WTC11 (cell line): ENCODE measurements at regions not wholly inside any gene's neighbourhood (a gene's known extent, or its start where the extent isn't known, plus 50 kb on each side); places are given as distances from the start of the nearest gene placed in this dataset.

Experiments used
- ATAC-seq: fragments of 200-7000 bp; cut with Tn5 transposase; 2 replicates; pipeline ENCODE4 v1.10.0; 2021; ENCODE audit warnings: mild to moderate bottlenecking, moderate library complexity
- CTCF ChIA-PET: fragments of 300-600 bp; sonication (Branson Sonifier 250); formaldehyde crosslinking; loops from one replicate; lab custom pipeline; 2021; ENCODE audit warnings: antibody characterized with exemption; lab: Charles Lee
- POLR2A ChIA-PET: fragments of 350-600 bp; sonication (Branson Sonifier 250); formaldehyde crosslinking; loops from one replicate; lab custom pipeline; 2021; ENCODE audit warnings: antibody characterized with exemption; lab: Charles Lee
- DNase-seq: peaks from one replicate; pipeline ENCODE4 v3.0.0; 2021; ENCODE audit warnings: low spot score
- H3K27ac Mint-ChIP-seq: 2 replicates; pipeline ENCODE4 v1.8.0; 2021; ENCODE audit warnings: mixed read lengths
- H3K27me3 Mint-ChIP-seq: 2 replicates; pipeline ENCODE4 v1.8.0; 2021; ENCODE audit warnings: low read depth, mild to moderate bottlenecking, moderate library complexity, mixed read lengths
- H3K36me3 Mint-ChIP-seq: 2 replicates; pipeline ENCODE4 v1.8.0; 2021; ENCODE audit warnings: mixed read lengths
- H3K4me1 Mint-ChIP-seq: 2 replicates; pipeline ENCODE4 v1.8.0; 2022; ENCODE audit warnings: mixed read lengths
- H3K4me3 Mint-ChIP-seq: 2 replicates; pipeline ENCODE4 v1.8.0; 2021; ENCODE audit warnings: mild to moderate bottlenecking, moderate library complexity, mixed read lengths
- H3K9me3 Mint-ChIP-seq: 2 replicates; pipeline ENCODE4 v1.8.0; 2021; ENCODE audit warnings: mixed read lengths
- ATF1 ChIP-seq: sonication (generic); formaldehyde crosslinking; IDR thresholded peaks from 2 replicates; pipeline ENCODE4 v1.8.1; 2023; ENCODE audit warnings: mild to moderate bottlenecking, moderate library complexity, missing genetic modification reagents
- CBFB ChIP-seq: sonication (generic); formaldehyde crosslinking; IDR thresholded peaks from 2 replicates; pipeline ENCODE4 v1.8.1; 2022; ENCODE audit warnings: mild to moderate bottlenecking, low read depth, missing genetic modification reagents
- FOXJ3 ChIP-seq: sonication (generic); formaldehyde crosslinking; IDR thresholded peaks from 2 replicates; pipeline ENCODE4 v1.9.0; 2021; ENCODE audit warnings: missing genetic modification reagents, mild to moderate bottlenecking, borderline replicate concordance
- HMGA2 ChIP-seq: fragments of 250-450 bp; sonication (Bioruptor Pico); IDR thresholded peaks from 2 replicates; pipeline ENCODE4 v1.4.0; 2021; ENCODE audit warnings: mild to moderate bottlenecking, moderate library complexity
- IRF2 ChIP-seq: sonication (generic); formaldehyde crosslinking; IDR thresholded peaks from 2 replicates; pipeline ENCODE4 v1.8.0; 2022; ENCODE audit warnings: low read depth, missing genetic modification reagents, borderline replicate concordance
- JUN ChIP-seq: sonication (generic); formaldehyde crosslinking; IDR thresholded peaks from 2 replicates; pipeline ENCODE4 v1.8.0; 2023; ENCODE audit warnings: mild to moderate bottlenecking, missing genetic modification reagents
- RORB ChIP-seq: fragments of 250-450 bp; sonication (Bioruptor Pico); IDR thresholded peaks from 2 replicates; pipeline ENCODE4 v1.9.0; 2021; ENCODE audit warnings: mild to moderate bottlenecking
- SMAD3 ChIP-seq: sonication (generic); formaldehyde crosslinking; IDR thresholded peaks from 2 replicates; pipeline ENCODE4 v1.8.0; 2022; ENCODE audit warnings: missing genetic modification reagents, mild to moderate bottlenecking, borderline replicate concordance
- TEAD1 ChIP-seq: sonication (generic); formaldehyde crosslinking; IDR thresholded peaks from 2 replicates; pipeline ENCODE4 v1.8.0; 2022; ENCODE audit warnings: mild to moderate bottlenecking, missing genetic modification reagents
- TEAD4 ChIP-seq: sonication (generic); formaldehyde crosslinking; IDR thresholded peaks from 2 replicates; pipeline ENCODE4 v1.8.0; 2022; ENCODE audit warnings: mild to moderate bottlenecking, missing genetic modification reagents
- TP53 ChIP-seq: sonication (generic); formaldehyde crosslinking; IDR thresholded peaks from 2 replicates; pipeline ENCODE4 v1.8.1; 2023; ENCODE audit warnings: mild to moderate bottlenecking, missing genetic modification reagents
- ZNF263 ChIP-seq: sonication (generic); formaldehyde crosslinking; IDR thresholded peaks from 2 replicates; pipeline ENCODE4 v1.8.1; 2022; ENCODE audit warnings: low read depth, mild to moderate bottlenecking, moderate library complexity, missing genetic modification reagents
- ZNF396 ChIP-seq: fragments of 250-450 bp; sonication (Bioruptor Pico); IDR thresholded peaks from 2 replicates; pipeline ENCODE4 v1.8.0; 2021; ENCODE audit warnings: mild to moderate bottlenecking, moderate library complexity, borderline replicate concordance
- ZNF416 ChIP-seq: fragments of 250-450 bp; sonication (Bioruptor Pico); IDR thresholded peaks from 2 replicates; pipeline ENCODE4 v1.9.0; 2021; ENCODE audit warnings: mild to moderate bottlenecking, inconsistent platforms
- ZNF423 ChIP-seq: fragments of 250-450 bp; sonication (Bioruptor Pico); IDR thresholded peaks from 2 replicates; pipeline ENCODE4 v2.1.2; 2022; ENCODE audit warnings: mild to moderate bottlenecking, moderate library complexity
- ZNF671 ChIP-seq: fragments of 250-450 bp; sonication (Bioruptor Pico); IDR thresholded peaks from 2 replicates; pipeline ENCODE4 v1.8.0; 2021; ENCODE audit warnings: mild to moderate bottlenecking
- TF ChIP-seq, protein P1 (sequence below): sonication (generic); formaldehyde crosslinking; IDR thresholded peaks from 2 replicates; pipeline ENCODE4 v1.8.0; 2022; ENCODE audit warnings: mild to moderate bottlenecking, missing genetic modification reagents
- TF ChIP-seq, protein P2 (sequence below): sonication (generic); formaldehyde crosslinking; IDR thresholded peaks from 2 replicates; pipeline ENCODE4 v1.8.1; 2023; ENCODE audit warnings: mild to moderate bottlenecking, missing genetic modification reagents
- TF ChIP-seq, protein P3 (sequence below): sonication (generic); formaldehyde crosslinking; IDR thresholded peaks from 2 replicates; pipeline ENCODE4 v1.8.1; 2023; ENCODE audit warnings: mild to moderate bottlenecking, missing genetic modification reagents, moderate library complexity
- TF ChIP-seq, protein P4 (sequence below): fragments of 250-450 bp; sonication (Bioruptor Pico); IDR thresholded peaks from 2 replicates; pipeline ENCODE4 v1.9.0; 2021; ENCODE audit warnings: mild to moderate bottlenecking
- TF ChIP-seq, protein P5 (sequence below): fragments of 200-600 bp; IDR thresholded peaks from 2 replicates; pipeline ENCODE4 v1.8.0; 2022; ENCODE audit warnings: antibody characterized with exemption
- TF ChIP-seq, protein P6 (sequence below): sonication (generic); formaldehyde crosslinking; IDR thresholded peaks from 2 replicates; pipeline ENCODE4 v1.8.1; 2022; ENCODE audit warnings: low read depth, missing genetic modification reagents, borderline replicate concordance
- TF ChIP-seq, protein P7 (sequence below): sonication (generic); formaldehyde crosslinking; IDR thresholded peaks from 2 replicates; pipeline ENCODE4 v1.8.0; 2022; ENCODE audit warnings: mild to moderate bottlenecking, missing genetic modification reagents

DNA sequence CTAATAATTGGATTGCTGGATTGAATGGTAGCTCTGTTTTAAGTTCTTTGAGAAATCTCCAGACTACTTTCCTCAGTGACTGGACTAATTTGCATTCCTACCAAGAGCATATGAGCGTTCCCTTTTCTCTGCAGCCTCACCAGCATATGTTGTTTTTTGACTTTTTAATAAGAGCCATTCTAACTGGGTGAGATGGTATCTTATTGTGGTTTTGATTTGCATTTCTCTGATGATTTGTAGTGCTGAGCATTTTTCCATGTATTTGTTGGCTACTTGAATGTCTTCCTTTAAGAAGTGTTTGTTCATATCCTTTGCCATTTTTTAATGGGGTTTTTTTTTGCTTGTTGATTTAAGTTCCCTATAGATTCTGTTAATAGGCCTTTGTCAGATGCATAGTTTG lies 94.7 kb upstream of the AHI1 start:
- ATAC-seq (no peak), DNase-seq (no peak)
- no peaks in the 10 kb centered on the region for H3K27me3 Mint-ChIP-seq
- H3K36me3 Mint-ChIP-seq, result 0 out of 2 replicates have a peak, but pooled peaks cover 3% of the 10 kb centered on the region
- H3K4me3 Mint-ChIP-seq, result no peak overlapping the region
- CTCF ChIA-PET, result no interaction called here
- POLR2A ChIA-PET, result no interaction called here
- TF ChIP-seq, protein P1, sequence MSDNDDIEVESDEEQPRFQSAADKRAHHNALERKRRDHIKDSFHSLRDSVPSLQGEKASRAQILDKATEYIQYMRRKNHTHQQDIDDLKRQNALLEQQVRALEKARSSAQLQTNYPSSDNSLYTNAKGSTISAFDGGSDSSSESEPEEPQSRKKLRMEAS, result no peak
- no peak for TF ChIP-seq FOXJ3
- no peak for TF ChIP-seq ZNF423
- TF ChIP-seq, protein P2, sequence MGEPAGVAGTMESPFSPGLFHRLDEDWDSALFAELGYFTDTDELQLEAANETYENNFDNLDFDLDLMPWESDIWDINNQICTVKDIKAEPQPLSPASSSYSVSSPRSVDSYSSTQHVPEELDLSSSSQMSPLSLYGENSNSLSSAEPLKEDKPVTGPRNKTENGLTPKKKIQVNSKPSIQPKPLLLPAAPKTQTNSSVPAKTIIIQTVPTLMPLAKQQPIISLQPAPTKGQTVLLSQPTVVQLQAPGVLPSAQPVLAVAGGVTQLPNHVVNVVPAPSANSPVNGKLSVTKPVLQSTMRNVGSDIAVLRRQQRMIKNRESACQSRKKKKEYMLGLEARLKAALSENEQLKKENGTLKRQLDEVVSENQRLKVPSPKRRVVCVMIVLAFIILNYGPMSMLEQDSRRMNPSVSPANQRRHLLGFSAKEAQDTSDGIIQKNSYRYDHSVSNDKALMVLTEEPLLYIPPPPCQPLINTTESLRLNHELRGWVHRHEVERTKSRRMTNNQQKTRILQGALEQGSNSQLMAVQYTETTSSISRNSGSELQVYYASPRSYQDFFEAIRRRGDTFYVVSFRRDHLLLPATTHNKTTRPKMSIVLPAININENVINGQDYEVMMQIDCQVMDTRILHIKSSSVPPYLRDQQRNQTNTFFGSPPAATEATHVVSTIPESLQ, result no peak
- TF ChIP-seq TEAD4, result no peak
- no peak for TF ChIP-seq TEAD1 (CRISPR knock-in tag)
- TF ChIP-seq, protein P3, sequence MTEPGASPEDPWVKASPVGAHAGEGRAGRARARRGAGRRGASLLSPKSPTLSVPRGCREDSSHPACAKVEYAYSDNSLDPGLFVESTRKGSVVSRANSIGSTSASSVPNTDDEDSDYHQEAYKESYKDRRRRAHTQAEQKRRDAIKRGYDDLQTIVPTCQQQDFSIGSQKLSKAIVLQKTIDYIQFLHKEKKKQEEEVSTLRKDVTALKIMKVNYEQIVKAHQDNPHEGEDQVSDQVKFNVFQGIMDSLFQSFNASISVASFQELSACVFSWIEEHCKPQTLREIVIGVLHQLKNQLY, result no peak
- TF ChIP-seq SMAD3, result no peak
- TF ChIP-seq CBFB, result no peak
- no peaks in the 10 kb centered on the region for H3K4me1 Mint-ChIP-seq
- H3K27ac Mint-ChIP-seq, result no peak overlapping the region
- H3K9me3 Mint-ChIP-seq, result peaks cover 25% of the 10 kb centered on the region

DNA sequence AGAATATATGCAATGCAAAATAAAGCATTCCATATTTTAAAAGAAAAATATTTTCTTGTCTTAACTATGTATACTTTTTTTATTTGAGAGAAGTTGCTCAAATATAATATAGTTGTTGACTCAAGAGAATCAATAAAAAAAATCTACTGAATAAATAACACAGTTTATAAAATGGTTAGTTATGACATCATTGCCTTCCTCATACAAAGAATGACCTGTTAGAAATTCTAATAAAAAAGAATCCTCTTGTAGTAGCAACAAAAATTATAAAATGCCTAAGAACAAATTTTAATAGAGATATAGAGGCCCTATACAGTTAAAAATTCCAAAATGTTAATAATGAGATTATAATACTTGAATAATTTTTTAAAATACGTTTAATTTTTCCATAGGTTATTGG lies 96.5 kb upstream of the AHI1 start:
- no peak for DNase-seq
- ChIA-PET CTCF (interaction anchor here (1.1 kb wide), 1 partner anchor 315 kb away, joined by 3 read pairs; no protein-coding TSS in a partner anchor), POLR2A (no interaction called here)
- no peak overlapping the region for H3K4me3 Mint-ChIP-seq
- H3K9me3 Mint-ChIP-seq, result peaks cover 31% of the 10 kb centered on the region
- no peak for ATAC-seq
- H3K4me1 Mint-ChIP-seq, result no peaks in the 10 kb centered on the region
- H3K36me3 Mint-ChIP-seq, result 0 out of 2 replicates have a peak, but pooled peaks cover 3% of the 10 kb centered on the region
- no peak overlapping the region for H3K27ac Mint-ChIP-seq
- H3K27me3 Mint-ChIP-seq, result no peaks in the 10 kb centered on the region
- TF ChIP-seq ZNF671 (CRISPR knock-in tag) (no peak), ZNF416 (no peak), ZNF396 (CRISPR knock-in tag) (no peak), RORB (CRISPR knock-in tag) (no peak), ZNF263 (CRISPR knock-in tag) (no peak), TP53 (CRISPR knock-in tag) (no peak), ATF1 (CRISPR knock-in tag) (no peak), HMGA2 (CRISPR knock-in tag) (no peak), IRF2 (no peak), JUN (CRISPR knock-in tag) (no peak)
- TF ChIP-seq, protein P4, sequence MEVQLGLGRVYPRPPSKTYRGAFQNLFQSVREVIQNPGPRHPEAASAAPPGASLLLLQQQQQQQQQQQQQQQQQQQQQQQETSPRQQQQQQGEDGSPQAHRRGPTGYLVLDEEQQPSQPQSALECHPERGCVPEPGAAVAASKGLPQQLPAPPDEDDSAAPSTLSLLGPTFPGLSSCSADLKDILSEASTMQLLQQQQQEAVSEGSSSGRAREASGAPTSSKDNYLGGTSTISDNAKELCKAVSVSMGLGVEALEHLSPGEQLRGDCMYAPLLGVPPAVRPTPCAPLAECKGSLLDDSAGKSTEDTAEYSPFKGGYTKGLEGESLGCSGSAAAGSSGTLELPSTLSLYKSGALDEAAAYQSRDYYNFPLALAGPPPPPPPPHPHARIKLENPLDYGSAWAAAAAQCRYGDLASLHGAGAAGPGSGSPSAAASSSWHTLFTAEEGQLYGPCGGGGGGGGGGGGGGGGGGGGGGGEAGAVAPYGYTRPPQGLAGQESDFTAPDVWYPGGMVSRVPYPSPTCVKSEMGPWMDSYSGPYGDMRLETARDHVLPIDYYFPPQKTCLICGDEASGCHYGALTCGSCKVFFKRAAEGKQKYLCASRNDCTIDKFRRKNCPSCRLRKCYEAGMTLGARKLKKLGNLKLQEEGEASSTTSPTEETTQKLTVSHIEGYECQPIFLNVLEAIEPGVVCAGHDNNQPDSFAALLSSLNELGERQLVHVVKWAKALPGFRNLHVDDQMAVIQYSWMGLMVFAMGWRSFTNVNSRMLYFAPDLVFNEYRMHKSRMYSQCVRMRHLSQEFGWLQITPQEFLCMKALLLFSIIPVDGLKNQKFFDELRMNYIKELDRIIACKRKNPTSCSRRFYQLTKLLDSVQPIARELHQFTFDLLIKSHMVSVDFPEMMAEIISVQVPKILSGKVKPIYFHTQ (CRISPR knock-in tag), result no peak
- TF ChIP-seq, protein P5, sequence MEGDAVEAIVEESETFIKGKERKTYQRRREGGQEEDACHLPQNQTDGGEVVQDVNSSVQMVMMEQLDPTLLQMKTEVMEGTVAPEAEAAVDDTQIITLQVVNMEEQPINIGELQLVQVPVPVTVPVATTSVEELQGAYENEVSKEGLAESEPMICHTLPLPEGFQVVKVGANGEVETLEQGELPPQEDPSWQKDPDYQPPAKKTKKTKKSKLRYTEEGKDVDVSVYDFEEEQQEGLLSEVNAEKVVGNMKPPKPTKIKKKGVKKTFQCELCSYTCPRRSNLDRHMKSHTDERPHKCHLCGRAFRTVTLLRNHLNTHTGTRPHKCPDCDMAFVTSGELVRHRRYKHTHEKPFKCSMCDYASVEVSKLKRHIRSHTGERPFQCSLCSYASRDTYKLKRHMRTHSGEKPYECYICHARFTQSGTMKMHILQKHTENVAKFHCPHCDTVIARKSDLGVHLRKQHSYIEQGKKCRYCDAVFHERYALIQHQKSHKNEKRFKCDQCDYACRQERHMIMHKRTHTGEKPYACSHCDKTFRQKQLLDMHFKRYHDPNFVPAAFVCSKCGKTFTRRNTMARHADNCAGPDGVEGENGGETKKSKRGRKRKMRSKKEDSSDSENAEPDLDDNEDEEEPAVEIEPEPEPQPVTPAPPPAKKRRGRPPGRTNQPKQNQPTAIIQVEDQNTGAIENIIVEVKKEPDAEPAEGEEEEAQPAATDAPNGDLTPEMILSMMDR, result no peak
- TF ChIP-seq, protein P6, sequence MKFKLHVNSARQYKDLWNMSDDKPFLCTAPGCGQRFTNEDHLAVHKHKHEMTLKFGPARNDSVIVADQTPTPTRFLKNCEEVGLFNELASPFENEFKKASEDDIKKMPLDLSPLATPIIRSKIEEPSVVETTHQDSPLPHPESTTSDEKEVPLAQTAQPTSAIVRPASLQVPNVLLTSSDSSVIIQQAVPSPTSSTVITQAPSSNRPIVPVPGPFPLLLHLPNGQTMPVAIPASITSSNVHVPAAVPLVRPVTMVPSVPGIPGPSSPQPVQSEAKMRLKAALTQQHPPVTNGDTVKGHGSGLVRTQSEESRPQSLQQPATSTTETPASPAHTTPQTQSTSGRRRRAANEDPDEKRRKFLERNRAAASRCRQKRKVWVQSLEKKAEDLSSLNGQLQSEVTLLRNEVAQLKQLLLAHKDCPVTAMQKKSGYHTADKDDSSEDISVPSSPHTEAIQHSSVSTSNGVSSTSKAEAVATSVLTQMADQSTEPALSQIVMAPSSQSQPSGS (CRISPR knock-in tag), result no peak
- TF ChIP-seq, protein P7, sequence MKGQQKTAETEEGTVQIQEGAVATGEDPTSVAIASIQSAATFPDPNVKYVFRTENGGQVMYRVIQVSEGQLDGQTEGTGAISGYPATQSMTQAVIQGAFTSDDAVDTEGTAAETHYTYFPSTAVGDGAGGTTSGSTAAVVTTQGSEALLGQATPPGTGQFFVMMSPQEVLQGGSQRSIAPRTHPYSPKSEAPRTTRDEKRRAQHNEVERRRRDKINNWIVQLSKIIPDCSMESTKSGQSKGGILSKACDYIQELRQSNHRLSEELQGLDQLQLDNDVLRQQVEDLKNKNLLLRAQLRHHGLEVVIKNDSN (CRISPR knock-in tag), result no peak
- TF ChIP-seq, all 79 proteins: peak for 0
